Mucosa of descending colon (tissue), 3 donors: ENCODE measurements at regions not wholly inside any gene's neighbourhood (a gene's known extent, or its start where the extent isn't known, plus 50 kb on each side); places are given as distances from the start of the nearest gene placed in this dataset.

Experiments used
- ATAC-seq: fragments of 200-7000 bp; cut with Tn5 transposase; one replicate; pipeline ENCODE4 v1.9.1; 2020; ENCODE audit warnings: mild to moderate bottlenecking, moderate library complexity
- DNase-seq, 3 donors: peaks; one replicate each; pipeline ENCODE4 v3.0.0-alpha.2; 2020
- H3K36me3 ChIP-seq: fragments of 200-600 bp; one replicate; pipeline ENCODE4 v1.8.0; 2021; ENCODE audit warnings: low read depth, mild to moderate bottlenecking
- H3K4me1 ChIP-seq: fragments of 200-600 bp; one replicate; pipeline ENCODE4 v1.8.0; 2021; ENCODE audit warnings: low read depth, mild to moderate bottlenecking
- H3K4me3 ChIP-seq: fragments of 200-600 bp; one replicate; pipeline ENCODE4 v1.8.0; 2021; ENCODE audit warnings: mild to moderate bottlenecking
- H3K9me3 ChIP-seq: fragments of 200-600 bp; one replicate; pipeline ENCODE4 v1.8.0; 2021; ENCODE audit warnings: mild to moderate bottlenecking
- CTCF ChIP-seq: fragments of 200-600 bp; IDR thresholded peaks from one replicate; pipeline ENCODE4 v1.8.0; 2022; ENCODE audit warnings: antibody characterized with exemption, mild to moderate bottlenecking
- intact Hi-C, 2 donors: fragments of 100-400 bp; cut with DNase I in 1 of 2; cut with micrococcal nuclease in 1 of 2; formaldehyde crosslinking; loops; one replicate each; pipeline versions ENCODE4 v1.11.0 to v1.11.1; 2022; cut with DNase I, micrococcal nuclease
- donor health status: DM: no; HTN: no; CAD: no; lungs with moderate emphysema.
- donor health status: DM: no; HTN: no; CAD: no.
- donor health status: DM: no; HTN: yes; CAD: no.

- no peak overlapping the region for H3K4me3 ChIP-seq
- H3K4me1 ChIP-seq: no peaks in the 10 kb centered on the region
- DNase-seq: no peak
- no peak for ATAC-seq
- peaks cover 39% of the 10 kb centered on the region for H3K9me3 ChIP-seq
- H3K36me3 ChIP-seq: no peaks in the 10 kb centered on the region
- TF ChIP-seq CTCF: no peak
- intact Hi-C loops: no loop called here
Observed at GRCh38 chr10:81569488-81569887, 305.5 kb upstream of the NRG3 start.

GRCh38 chr10:81570349-81570748 lies 304.6 kb upstream of the NRG3 start:
- ATAC-seq (no peak), DNase-seq (no peak)
- intact Hi-C loops: no loop called here
- Histone ChIP-seq H3K4me1 (no peaks in the 10 kb centered on the region), H3K36me3 (no peaks in the 10 kb centered on the region), H3K9me3 (peaks cover 32% of the 10 kb centered on the region), H3K4me3 (no peak overlapping the region)
- no peak for TF ChIP-seq CTCF

- intact Hi-C loops: no loop called here
- Histone ChIP-seq H3K9me3 (peaks cover 36% of the 10 kb centered on the region), H3K4me1 (no peaks in the 10 kb centered on the region), H3K4me3 (no peak overlapping the region), H3K36me3 (no peaks in the 10 kb centered on the region)
- DNase-seq (peak in 1 of 3 donors; percentile 29), ATAC-seq (no peak)
- no peak for TF ChIP-seq CTCF
Observed at GRCh38 chr10:81570878-81571794, 303.9 kb upstream of the NRG3 start.

GRCh38 chr10:81575036-81575435 lies 300.0 kb upstream of the NRG3 start:
- DNase-seq (no peak), ATAC-seq (no peak)
- intact Hi-C loops: no loop called here
- H3K9me3 ChIP-seq: peaks cover 47% of the 10 kb centered on the region
- H3K36me3 ChIP-seq: no peaks in the 10 kb centered on the region
- H3K4me1 ChIP-seq: no peaks in the 10 kb centered on the region
- no peak overlapping the region for H3K4me3 ChIP-seq
- no peak for TF ChIP-seq CTCF

- no peak for DNase-seq
Observed at GRCh38 chr10:81576336-81576735, 298.7 kb upstream of the NRG3 start.

More at GRCh38 chr10:81576336-81576735, 298.7 kb upstream of the NRG3 start:
- intact Hi-C loops: no loop called here
- Histone ChIP-seq H3K4me1 (no peaks in the 10 kb centered on the region), H3K36me3 (no peaks in the 10 kb centered on the region), H3K4me3 (no peak overlapping the region), H3K9me3 (peaks cover 36% of the 10 kb centered on the region)
- ATAC-seq: no peak
- no peak for TF ChIP-seq CTCF
